ENCODE measurements at regions not wholly inside any gene's neighbourhood (a gene's known extent, or its start where the extent isn't known, plus 50 kb on each side); places are given as distances from the start of the nearest gene placed in this dataset.

- TF ChIP-seq CTCF (IDR thresholded peaks at IDR 0.05) (no peak), POLR2A (IDR thresholded peaks at IDR 0.05) (no peak)
These were observed 86.9 kb upstream of the FRMD1 start for GRCh38 chr6:168165891-168166290.

Data from right lobe of liver (tissue), 4 donors.